Glomerular visceral epithelial cell (primary cell): ENCODE measurements at regions not wholly inside any gene's neighbourhood (a gene's known extent, or its start where the extent isn't known, plus 50 kb on each side); places are given as distances from the start of the nearest gene placed in this dataset.
"Not testable (repeated sequence)": the region's sequence is repeated elsewhere in the genome, so short reads cannot be mapped to it uniquely, and the experiment has no call there.

Experiments
- DNase-seq: peaks from one replicate; pipeline ENCODE4 v3.0.0-alpha.2; 2016; ENCODE audit errors: extremely low spot score

- DNase-seq, result no peak
Measured at GRCh38 chr5:50898966-50899365, 232.5 kb downstream of the PARP8 start.

DNA sequence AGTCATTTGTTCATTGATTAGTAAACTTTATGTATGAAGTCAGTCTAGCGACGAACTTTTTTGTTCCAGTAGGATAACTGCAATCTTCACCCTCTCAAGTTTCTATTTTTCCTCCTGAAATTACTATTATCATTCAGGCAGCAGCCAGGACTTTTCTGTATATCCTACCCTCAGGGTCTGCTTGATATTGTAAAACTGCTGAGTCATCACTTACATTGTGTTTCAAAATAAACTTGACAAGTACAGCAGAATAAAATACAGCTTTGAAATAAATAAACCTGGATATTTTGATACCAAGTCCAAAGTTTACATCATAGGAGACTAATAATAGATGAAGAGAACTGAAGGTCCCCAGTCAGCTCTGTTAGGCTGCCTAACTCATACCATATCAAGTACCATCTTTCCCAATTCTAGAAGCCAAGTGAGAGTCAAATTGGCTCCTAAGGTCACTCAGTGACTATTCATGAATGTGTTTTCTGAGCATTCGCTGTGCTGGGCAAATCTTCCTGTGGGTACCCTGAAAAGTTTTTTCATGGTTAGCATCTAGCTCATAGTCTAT lies 234.6 kb downstream of the PARP8 start:
- DNase-seq, result no peak

DNA sequence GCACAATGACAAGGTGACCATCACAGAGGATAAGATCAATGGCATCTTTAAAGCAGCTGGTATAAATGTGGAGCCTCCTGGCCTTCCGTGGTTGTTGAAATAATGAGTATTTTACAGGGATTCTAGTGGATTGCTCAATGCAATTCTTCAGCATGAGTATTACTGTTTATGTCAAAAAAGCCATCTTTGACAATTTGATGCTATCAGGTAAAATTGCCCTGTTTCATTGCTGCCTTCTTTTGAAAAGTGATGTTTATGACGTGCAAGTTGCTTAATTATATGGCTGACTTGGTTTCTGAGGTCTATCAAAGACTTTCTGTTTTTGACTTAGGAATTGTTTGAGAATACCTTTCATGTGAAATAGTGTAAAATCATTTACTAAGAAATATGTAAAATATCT lies 237.2 kb downstream of the PARP8 start:
- DNase-seq, result no peak

DNA sequence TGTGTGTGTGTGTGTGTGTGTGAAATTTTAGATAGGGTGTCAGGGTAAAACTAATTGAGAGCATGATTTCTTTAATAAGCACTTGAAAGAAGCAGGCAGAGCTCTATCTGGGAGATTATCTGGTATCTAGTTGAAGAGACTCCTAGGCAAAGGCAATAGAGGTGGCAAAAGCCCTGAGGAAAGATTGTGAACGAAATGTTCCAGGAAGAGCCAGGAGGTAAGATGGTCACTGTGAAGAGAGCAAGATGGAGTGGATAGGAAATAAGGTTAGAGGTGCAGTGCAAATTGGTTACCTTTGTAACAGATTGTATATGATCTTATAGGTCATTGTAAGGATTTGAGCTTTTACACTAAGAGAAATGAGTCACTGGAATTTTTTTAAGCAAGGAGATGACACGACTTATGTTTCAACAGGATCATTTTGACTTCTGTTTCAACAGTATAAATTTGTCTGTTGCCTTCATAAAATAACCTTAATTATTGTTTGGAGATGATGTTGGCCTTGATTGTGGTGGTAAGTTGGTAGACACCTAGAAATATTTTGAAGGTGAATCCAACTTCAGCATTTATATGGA lies 239.6 kb downstream of the PARP8 start:
- no peak for DNase-seq

GRCh38 chr5:50920160-50920559 lies 253.7 kb downstream of the PARP8 start:
- not testable (repeated sequence) for DNase-seq

DNA sequence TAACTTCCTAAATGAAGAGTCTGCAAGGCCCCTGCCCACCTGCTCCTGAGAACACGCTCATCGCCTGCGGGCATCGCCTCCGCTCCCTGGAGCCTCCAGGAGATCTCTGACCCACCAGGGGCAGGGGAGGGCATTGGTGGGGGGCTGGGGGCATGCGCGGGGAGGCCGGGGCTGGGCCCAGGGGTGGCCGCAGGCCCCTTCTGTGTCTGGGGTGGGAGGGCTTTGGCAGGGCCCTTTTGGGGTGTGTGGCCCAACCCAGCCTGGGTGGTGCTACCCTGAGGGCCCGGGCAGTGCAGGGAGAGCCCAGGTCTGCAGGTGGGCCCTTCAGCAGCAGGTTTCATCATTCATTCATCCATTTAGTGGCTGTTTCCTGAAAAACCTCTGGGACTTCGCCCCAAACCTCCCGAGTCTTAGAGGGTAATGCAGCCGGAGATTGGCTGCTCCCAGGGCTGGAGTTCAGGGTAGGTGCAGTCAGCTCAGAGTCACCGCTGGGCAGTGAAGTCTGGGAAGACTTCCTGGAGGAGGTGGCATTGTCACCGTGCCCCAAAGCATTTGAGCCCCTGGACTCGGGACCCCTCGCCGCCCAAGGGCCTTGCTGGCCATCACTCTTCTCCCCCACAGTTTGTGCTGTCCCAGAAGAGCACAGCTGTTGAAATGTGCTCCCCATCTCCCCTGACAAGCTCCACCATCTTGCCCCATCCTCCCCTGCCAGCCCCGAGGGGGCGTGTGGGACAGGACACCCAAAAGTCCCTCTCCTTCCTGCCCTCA lies 255.1 kb downstream of the PARP8 start:
- no peak for DNase-seq

GRCh38 chr5:50922134-50922941 lies 255.9 kb downstream of the PARP8 start:
- not testable (repeated sequence) for DNase-seq

DNA sequence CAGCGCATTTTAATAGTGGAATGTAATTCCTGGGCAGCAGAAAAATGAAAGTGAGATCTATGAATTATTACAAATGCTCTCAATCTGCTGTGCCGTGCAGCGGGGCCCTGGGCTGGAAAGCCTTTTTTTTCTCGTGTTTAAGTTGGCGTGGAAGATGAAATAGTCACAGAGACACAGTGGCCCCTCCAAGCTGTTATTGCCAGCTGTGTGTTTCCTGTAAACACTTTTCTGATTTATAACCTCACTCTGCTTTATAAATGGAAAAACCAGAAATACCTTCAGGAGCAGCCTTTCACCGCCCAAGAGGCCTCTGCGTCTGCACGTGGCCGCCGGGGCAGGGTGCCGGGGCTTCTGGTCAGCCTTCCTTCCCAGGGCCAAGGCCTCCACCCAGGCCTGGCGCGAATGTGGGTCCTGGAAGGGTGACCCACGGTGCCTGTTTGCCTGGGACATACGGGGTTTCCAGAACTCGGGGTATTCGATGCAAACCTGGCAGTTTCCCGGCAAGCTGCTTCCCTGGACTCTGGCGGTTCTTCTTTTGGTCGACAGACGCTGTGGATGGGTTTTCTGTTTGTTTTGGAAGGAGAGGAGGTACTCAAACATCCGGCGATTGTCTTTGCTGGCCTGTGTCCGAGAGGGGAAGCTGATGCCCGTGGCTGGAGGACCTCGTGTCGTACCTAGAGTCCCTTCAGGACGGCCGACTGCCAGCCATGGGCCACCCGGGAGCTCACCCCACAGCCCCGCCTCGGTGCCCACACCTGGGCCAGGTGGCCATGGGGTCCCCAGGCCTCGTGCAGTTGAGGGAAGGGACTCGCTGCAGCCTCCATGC lies 256.7 kb downstream of the PARP8 start:
- DNase-seq, result no peak

GRCh38 chr5:50923768-50924494 lies 257.5 kb downstream of the PARP8 start:
- no peak for DNase-seq

GRCh38 chr5:50927953-50928352 lies 261.5 kb downstream of the PARP8 start:
- DNase-seq, result no peak

- no peak for DNase-seq
Measured at GRCh38 chr5:50929174-50929573, 262.7 kb downstream of the PARP8 start.

GRCh38 chr5:50934343-50934742 lies 267.9 kb downstream of the PARP8 start:
- DNase-seq, result no peak

DNA sequence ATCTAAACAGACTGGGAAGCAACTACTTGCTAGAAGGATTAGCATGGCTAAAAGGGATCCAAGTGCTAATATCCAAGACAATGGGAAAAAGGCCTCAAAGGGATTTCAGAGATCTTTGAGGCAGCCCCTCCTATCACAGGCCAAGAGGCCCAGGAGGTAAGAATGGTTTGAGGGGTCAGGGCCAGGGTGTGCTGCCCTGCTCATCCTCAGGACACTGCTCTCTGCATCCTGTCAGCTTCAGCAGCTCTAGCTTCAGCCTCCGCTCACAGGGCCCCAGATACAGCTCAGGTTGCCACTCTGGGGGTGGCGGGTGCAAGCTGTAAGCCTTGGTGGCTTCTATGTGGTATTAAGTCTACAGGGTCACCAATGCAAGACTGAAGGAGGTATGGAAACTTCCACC lies 278.7 kb downstream of the PARP8 start:
- no peak for DNase-seq

- DNase-seq, result no peak
Measured at GRCh38 chr5:50947906-50948683, 281.7 kb downstream of the PARP8 start.

GRCh38 chr5:50953290-50953689 lies 286.9 kb downstream of the PARP8 start:
- DNase-seq, result no peak

DNA sequence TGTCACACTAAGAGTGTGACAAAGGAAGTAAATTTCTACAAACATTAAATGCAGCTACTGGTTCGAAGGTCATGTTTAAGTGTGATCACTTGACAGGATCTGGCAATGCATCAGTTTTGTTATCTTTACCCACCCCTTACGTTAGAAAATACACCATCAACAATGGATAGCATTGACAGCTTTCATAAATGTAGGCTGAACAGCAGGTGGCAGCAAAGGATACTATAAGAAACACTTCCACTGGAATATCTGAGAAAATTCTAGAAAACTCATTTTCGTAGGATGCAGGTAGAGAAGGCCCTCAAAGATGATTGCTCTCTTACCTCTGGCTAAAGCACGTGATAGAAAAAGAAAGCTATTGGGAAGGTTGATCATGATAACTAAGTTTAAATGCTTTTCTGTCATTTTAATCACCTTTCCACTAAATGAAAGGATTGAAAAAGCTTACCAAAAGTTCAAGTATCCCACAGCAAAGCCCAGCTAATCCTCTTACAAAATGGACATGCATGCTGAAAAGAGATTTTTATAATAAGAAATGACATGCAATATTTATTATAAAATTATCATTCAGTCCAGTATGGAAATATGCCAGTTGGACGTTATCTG lies 292.5 kb downstream of the PARP8 start:
- DNase-seq, result peak; percentile 49

- DNase-seq, result peak; percentile 75
Measured at GRCh38 chr5:50962934-50963872, 296.8 kb downstream of the PARP8 start.

DNA sequence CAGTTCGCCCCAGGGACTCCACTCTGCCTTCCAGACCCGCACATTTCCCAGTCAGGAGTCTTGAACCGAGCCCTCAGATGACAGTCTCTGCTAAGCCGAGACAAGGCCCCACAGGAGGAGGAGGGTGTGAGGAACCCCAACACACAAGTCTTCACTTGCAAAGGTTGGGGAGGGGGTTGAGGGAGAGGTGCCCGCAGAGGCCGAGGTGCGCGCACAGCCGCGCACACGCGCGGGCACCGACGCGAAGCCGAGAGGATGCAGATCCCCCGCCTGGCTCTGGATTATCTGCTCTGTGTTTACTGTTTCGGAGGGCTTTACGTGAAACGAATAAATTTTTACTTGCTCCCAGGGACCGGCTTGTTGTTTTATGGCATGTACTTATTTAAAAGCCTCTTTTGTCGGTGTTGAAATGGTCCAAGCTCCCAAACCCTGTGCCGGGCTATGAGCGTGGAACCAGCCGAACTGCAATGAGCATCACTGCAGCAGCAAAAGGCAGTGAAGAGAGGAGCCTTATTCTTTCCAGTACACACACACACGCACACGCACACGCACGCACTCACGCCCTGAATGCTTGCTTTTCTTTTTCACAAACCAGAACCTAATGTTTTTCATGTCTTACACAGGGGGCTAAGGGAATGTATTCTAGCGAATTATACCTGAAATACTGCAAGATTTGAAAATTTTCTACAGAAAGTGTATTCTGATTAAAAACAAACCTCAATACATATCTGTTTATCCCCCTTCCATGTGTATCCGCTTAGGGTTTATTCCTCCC lies 297.7 kb downstream of the PARP8 start:
- DNase-seq, result no peak
